Sigmoid colon (tissue), 4 donors: ENCODE measurements at regions not wholly inside any gene's neighbourhood (a gene's known extent, or its start where the extent isn't known, plus 50 kb on each side); places are given as distances from the start of the nearest gene placed in this dataset.

Source experiments
- POLR2AphosphoS5 ChIP-seq, 4 donors: sonication (generic); formaldehyde crosslinking; IDR thresholded peaks; one replicate each; pipeline ENCODE4 v1.6.1; 2017; ENCODE audit warnings: antibody characterized with exemption in 4 of 4
- TF ChIP-seq, protein P1 (sequence below), 4 experiments: fragments of 450-650 bp in 3 of 4; fragments of 200-600 bp in 1 of 4; IDR thresholded peaks; one replicate each; pipeline ENCODE4 v1.5.1; 2016 to 2019; ENCODE audit warnings: antibody characterized with exemption in 4 of 4, mild to moderate bottlenecking in 3 of 4, moderate library complexity in 2 of 4

DNA sequence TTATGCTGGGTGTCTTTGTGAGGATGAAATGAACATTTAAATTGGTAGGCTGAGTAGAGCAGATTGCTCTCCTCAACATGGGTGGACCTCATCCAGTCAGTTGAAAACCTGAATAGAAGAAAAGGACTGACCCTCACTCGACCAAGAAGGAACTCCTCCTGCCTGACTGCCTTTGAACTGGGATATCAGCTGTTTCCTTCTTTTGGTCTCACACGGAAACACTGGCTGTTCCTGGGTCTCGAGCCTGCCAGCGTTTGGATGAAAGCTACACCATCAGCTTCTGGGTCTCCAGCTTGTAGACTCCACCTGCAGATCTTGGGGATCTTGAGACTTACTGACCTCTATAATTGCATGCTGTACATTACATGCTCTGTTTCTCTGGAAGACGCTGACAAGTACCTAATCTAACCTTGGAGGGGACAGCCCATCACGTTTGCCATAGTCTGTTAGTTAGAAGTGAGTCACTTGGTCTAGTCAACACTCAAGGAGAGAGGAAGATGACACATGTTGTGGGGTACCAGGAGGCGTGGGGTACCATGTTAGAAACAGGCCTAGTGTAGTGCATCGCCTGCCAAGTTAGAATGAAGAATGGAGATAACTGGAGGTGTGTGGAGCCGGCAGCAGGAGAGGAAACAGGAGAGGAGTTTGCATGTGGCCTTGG lies 267.0 kb downstream of the MREG start:
- TF ChIP-seq POLR2AphosphoS5 (IDR thresholded peaks at IDR 0.05), result no peak
- TF ChIP-seq, protein P1, sequence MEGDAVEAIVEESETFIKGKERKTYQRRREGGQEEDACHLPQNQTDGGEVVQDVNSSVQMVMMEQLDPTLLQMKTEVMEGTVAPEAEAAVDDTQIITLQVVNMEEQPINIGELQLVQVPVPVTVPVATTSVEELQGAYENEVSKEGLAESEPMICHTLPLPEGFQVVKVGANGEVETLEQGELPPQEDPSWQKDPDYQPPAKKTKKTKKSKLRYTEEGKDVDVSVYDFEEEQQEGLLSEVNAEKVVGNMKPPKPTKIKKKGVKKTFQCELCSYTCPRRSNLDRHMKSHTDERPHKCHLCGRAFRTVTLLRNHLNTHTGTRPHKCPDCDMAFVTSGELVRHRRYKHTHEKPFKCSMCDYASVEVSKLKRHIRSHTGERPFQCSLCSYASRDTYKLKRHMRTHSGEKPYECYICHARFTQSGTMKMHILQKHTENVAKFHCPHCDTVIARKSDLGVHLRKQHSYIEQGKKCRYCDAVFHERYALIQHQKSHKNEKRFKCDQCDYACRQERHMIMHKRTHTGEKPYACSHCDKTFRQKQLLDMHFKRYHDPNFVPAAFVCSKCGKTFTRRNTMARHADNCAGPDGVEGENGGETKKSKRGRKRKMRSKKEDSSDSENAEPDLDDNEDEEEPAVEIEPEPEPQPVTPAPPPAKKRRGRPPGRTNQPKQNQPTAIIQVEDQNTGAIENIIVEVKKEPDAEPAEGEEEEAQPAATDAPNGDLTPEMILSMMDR (IDR thresholded peaks at IDR 0.05), result no peak
